AG10803 (cell line): ENCODE measurements at regions not wholly inside any gene's neighbourhood (a gene's known extent, or its start where the extent isn't known, plus 50 kb on each side); places are given as distances from the start of the nearest gene placed in this dataset.

Source experiments
- DNase-seq: peaks from one replicate; pipeline ENCODE4 v3.0.0; 2010; ENCODE audit warnings: low read depth
- H3K4me3 ChIP-seq: 2 replicates; pipeline ENCODE4 v1.5.1; 2011; ENCODE audit warnings: mild to moderate bottlenecking, low read length, control low read depth
- TF ChIP-seq, protein P1 (sequence below): conservative IDR thresholded peaks from 2 replicates; pipeline ENCODE4 v1.5.1; 2011; ENCODE audit warnings: mild to moderate bottlenecking, low read length, control low read depth, inconsistent platforms

DNA sequence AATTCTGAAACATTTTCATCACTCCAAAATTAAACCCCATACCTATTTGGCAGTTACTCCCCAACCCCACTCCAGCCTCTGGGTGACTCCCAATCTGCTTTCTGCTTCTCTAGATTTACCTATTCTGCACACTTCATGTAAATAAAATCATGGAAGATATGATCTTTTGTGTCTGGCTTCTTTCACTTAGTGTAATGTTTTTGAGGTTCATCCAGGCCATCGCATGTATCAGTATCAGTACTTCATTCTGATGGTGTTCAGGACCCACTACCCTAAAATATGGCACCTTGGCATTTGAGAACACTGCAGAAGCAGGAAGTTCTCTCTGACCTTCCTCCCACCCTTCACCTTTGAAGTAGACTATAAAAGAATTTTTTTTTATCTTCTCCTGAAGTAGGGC is 78.7 kb upstream of the SLC25A26 start:
- TF ChIP-seq, protein P1, sequence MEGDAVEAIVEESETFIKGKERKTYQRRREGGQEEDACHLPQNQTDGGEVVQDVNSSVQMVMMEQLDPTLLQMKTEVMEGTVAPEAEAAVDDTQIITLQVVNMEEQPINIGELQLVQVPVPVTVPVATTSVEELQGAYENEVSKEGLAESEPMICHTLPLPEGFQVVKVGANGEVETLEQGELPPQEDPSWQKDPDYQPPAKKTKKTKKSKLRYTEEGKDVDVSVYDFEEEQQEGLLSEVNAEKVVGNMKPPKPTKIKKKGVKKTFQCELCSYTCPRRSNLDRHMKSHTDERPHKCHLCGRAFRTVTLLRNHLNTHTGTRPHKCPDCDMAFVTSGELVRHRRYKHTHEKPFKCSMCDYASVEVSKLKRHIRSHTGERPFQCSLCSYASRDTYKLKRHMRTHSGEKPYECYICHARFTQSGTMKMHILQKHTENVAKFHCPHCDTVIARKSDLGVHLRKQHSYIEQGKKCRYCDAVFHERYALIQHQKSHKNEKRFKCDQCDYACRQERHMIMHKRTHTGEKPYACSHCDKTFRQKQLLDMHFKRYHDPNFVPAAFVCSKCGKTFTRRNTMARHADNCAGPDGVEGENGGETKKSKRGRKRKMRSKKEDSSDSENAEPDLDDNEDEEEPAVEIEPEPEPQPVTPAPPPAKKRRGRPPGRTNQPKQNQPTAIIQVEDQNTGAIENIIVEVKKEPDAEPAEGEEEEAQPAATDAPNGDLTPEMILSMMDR, result no peak
- no peak overlapping the region for H3K4me3 ChIP-seq
- DNase-seq, result no peak

GRCh38 chr3:66140743-66141372 is 79.9 kb upstream of the SLC25A26 start:
- DNase-seq, result peak; percentile 49
- TF ChIP-seq, protein P1, result no peak
- no peak overlapping the region for H3K4me3 ChIP-seq

DNA sequence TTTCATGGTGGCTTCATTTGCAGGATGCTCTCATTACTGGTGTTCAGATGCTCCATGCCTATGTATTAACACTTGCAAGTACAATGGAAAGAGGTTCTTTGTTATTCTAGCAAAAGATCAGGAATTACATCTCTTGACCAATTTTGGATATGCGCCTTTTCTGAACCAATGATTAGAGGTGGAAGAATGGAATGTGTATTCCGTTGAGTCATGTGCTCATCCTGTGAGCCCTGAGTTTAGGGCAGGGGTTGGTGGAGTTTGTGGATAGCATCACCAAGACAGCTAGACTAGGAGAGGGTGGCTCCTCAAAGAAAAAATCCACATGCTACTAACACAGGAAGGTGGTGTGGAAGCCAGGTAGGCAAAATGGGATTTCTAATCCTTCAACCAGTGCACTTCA is 80.7 kb upstream of the SLC25A26 start:
- DNase-seq, result peak; percentile 35
- TF ChIP-seq, protein P1, result no peak

GRCh38 chr3:66139415-66139814 is 81.4 kb upstream of the SLC25A26 start:
- DNase-seq, result no peak
- no peak overlapping the region for H3K4me3 ChIP-seq
- TF ChIP-seq, protein P1, result no peak; the same call in 1 of the 2 replicates

More for the DNA sequence above, 80.7 kb upstream of the SLC25A26 start:
- H3K4me3 ChIP-seq, result no peak overlapping the region

DNA sequence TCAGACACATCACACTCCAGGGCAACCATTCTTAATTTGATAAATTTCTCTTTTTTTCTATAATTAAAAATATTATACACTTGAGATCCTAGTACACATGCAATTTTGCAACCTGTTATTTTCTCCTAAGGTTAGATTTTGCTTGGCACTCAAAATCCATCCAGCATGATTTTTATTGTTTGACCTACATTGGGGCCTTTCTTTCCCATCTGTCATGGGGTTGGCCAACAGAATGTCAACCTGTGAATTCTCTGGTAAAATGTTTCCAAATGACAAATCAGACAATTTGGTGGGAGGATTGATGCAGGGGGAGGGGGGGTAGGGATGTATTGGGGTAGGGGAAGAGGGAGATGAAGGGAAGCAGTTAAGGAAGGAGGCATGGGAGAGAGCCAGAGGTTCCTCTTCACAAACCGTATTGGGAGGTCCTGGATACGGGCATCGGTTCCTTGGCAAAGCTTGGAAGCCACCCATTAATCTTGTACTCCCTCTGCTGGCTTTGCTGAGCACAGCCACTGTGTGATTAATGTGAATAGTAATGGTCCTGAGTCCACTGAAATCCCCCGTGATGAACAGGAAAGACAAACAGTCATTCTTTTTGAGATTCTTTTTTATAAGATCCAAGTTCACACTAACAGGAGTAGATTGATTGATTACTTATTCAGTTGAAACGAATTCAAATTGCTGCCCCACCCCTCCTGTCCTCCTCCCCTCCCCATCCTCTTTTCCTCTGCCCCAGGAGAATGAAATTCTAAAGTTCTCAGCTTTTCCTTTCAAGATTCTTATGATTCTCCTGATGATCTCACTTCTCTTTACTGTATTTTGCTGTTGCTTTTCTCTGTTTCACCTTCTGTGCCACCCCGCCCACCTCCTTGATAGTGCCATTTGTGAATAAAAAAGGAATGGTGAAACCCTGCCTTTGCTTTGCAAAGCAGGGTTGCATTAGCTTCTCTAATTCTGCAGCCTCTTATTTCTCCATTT is 82.2 kb upstream of the SLC25A26 start:
- no peak overlapping the region for H3K4me3 ChIP-seq
- TF ChIP-seq, protein P1, result peak; percentile 97
- DNase-seq, result peak; percentile 73

DNA sequence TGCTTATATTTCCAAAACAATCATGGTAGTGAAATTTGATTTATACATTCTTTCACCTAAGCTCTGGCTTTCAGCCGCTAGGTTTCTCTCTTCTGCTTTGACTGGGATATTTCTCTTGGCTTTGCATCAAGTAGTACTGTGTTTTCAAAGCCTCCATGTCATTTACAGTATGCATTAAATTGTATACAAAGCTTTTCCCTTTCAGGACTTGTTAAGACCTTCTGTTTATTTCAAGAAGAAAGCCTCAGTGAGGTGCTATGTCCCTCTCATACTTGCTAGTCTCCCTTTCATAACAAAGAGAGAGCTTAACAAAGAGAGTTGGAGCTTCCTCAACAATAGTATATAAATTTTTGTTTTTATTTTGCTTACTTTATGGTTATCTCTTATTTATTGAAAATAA is 84.2 kb upstream of the SLC25A26 start:
- H3K4me3 ChIP-seq, result no peak overlapping the region
- TF ChIP-seq, protein P1, result no peak
- DNase-seq, result no peak
